ENCODE measurements at regions not wholly inside any gene's neighbourhood (a gene's known extent, or its start where the extent isn't known, plus 50 kb on each side); places are given as distances from the start of the nearest gene placed in this dataset.

GRCh38 chr5:63823583-63823982, 138.7 kb downstream of the HTR1A start:
- no peaks in the 10 kb centered on the region for H3K36me3 ChIP-seq (ENCODE audit: insufficient read depth, low read length)
- no peak overlapping the region for H3K27ac ChIP-seq (ENCODE audit: low read depth, low read length)
- Mint-ChIP-seq H3K27ac (no peak overlapping the region), H3K36me3 (no peaks in the 10 kb centered on the region), H3K27me3 (peaks cover 0 to 1% of the 10 kb centered on the region in 2 donors), H3K4me3 (no peak overlapping the region), H3K4me1 (no peaks in the 10 kb centered on the region), H3K9me3 (peaks cover 0 to 8% (median 2%) of the 10 kb centered on the region in 5 donors)
- no peaks in the 10 kb centered on the region for H3K4me1 ChIP-seq (ENCODE audit: insufficient read depth, low read length)
- no peak overlapping the region for H3K4me3 ChIP-seq (ENCODE audit: low read length)
- CTCF ChIA-PET, result no interaction called here
- H3K9me3 ChIP-seq (ENCODE audit: low read length), result no peaks in the 10 kb centered on the region
- no peak for DNase-seq
- H3K27me3 ChIP-seq (ENCODE audit: insufficient read depth, low read length, poor library complexity, severe bottlenecking), result no peaks in the 10 kb centered on the region
- POLR2A ChIA-PET, result no interaction called here

GRCh38 chr5:63822614-63823013, 139.6 kb downstream of the HTR1A start:
- Mint-ChIP-seq H3K27ac (no peak overlapping the region), H3K36me3 (no peaks in the 10 kb centered on the region), H3K27me3 (peaks cover 0 to 1% of the 10 kb centered on the region in 2 donors), H3K9me3 (peaks cover 0 to 14% (median 4%) of the 10 kb centered on the region in 5 donors), H3K4me1 (no peaks in the 10 kb centered on the region), H3K4me3 (no peak overlapping the region)
- H3K4me1 ChIP-seq (ENCODE audit: insufficient read depth, low read length), result no peaks in the 10 kb centered on the region
- no peak overlapping the region for H3K4me3 ChIP-seq (ENCODE audit: low read length)
- POLR2A ChIA-PET, result no interaction called here
- no peaks in the 10 kb centered on the region for H3K9me3 ChIP-seq (ENCODE audit: low read length)
- DNase-seq, result no peak
- no peaks in the 10 kb centered on the region for H3K36me3 ChIP-seq (ENCODE audit: insufficient read depth, low read length)
- H3K27ac ChIP-seq (ENCODE audit: low read depth, low read length), result no peak overlapping the region
- CTCF ChIA-PET, result no interaction called here
- H3K27me3 ChIP-seq (ENCODE audit: insufficient read depth, low read length, poor library complexity, severe bottlenecking), result no peaks in the 10 kb centered on the region

GRCh38 chr5:63820577-63820976, 141.7 kb downstream of the HTR1A start:
- Mint-ChIP-seq H3K9me3 (peaks cover 3 to 21% (median 8%) of the 10 kb centered on the region in 5 donors), H3K4me3 (no peak overlapping the region), H3K36me3 (no peaks in the 10 kb centered on the region), H3K27ac (no peak overlapping the region), H3K27me3 (no peaks in the 10 kb centered on the region), H3K4me1 (no peaks in the 10 kb centered on the region)
- DNase-seq, result no peak
- Histone ChIP-seq H3K27ac (ENCODE audit: low read depth, low read length) (no peak overlapping the region), H3K36me3 (ENCODE audit: insufficient read depth, low read length) (no peaks in the 10 kb centered on the region), H3K4me3 (ENCODE audit: low read length) (no peak overlapping the region), H3K4me1 (ENCODE audit: insufficient read depth, low read length) (no peaks in the 10 kb centered on the region), H3K9me3 (ENCODE audit: low read length) (no peaks in the 10 kb centered on the region), H3K27me3 (ENCODE audit: insufficient read depth, low read length, poor library complexity, severe bottlenecking) (no peaks in the 10 kb centered on the region)
- CTCF ChIA-PET, result no interaction called here
- POLR2A ChIA-PET, result no interaction called here

- H3K4me1 Mint-ChIP-seq, result no peaks in the 10 kb centered on the region
Observed at GRCh38 chr5:63812693-63813092, 149.6 kb downstream of the HTR1A start.

GRCh38 chr5:63811961-63812360, 150.3 kb downstream of the HTR1A start:
- H3K27me3 Mint-ChIP-seq, result no peaks in the 10 kb centered on the region
- no peak for DNase-seq
- no peaks in the 10 kb centered on the region for H3K36me3 Mint-ChIP-seq
- Histone ChIP-seq H3K27me3 (ENCODE audit: insufficient read depth, low read length, poor library complexity, severe bottlenecking) (no peaks in the 10 kb centered on the region), H3K36me3 (ENCODE audit: insufficient read depth, low read length) (no peaks in the 10 kb centered on the region), H3K27ac (ENCODE audit: low read depth, low read length) (no peak overlapping the region), H3K9me3 (ENCODE audit: low read length) (no peaks in the 10 kb centered on the region), H3K4me1 (ENCODE audit: insufficient read depth, low read length) (no peaks in the 10 kb centered on the region), H3K4me3 (ENCODE audit: low read length) (no peak overlapping the region)
- no peaks in the 10 kb centered on the region for H3K4me1 Mint-ChIP-seq
- H3K4me3 Mint-ChIP-seq, result no peak overlapping the region
- POLR2A ChIA-PET, result no interaction called here
- H3K27ac Mint-ChIP-seq, result no peak overlapping the region
- CTCF ChIA-PET, result no interaction called here
- peaks cover 11 to 22% (median 11%) of the 10 kb centered on the region in 5 donors for H3K9me3 Mint-ChIP-seq

More at GRCh38 chr5:63812693-63813092, 149.6 kb downstream of the HTR1A start:
- Histone ChIP-seq H3K36me3 (ENCODE audit: insufficient read depth, low read length) (no peaks in the 10 kb centered on the region), H3K27ac (ENCODE audit: low read depth, low read length) (no peak overlapping the region), H3K9me3 (ENCODE audit: low read length) (no peaks in the 10 kb centered on the region), H3K27me3 (ENCODE audit: insufficient read depth, low read length, poor library complexity, severe bottlenecking) (no peaks in the 10 kb centered on the region), H3K4me1 (ENCODE audit: insufficient read depth, low read length) (no peaks in the 10 kb centered on the region), H3K4me3 (ENCODE audit: low read length) (no peak overlapping the region)
- Mint-ChIP-seq H3K36me3 (no peaks in the 10 kb centered on the region), H3K9me3 (peaks cover 11 to 26% (median 11%) of the 10 kb centered on the region in 5 donors), H3K4me3 (no peak overlapping the region), H3K27ac (no peak overlapping the region), H3K27me3 (no peaks in the 10 kb centered on the region)
- ChIA-PET CTCF (no interaction called here), POLR2A (no interaction called here)
- no peak for DNase-seq

DNA sequence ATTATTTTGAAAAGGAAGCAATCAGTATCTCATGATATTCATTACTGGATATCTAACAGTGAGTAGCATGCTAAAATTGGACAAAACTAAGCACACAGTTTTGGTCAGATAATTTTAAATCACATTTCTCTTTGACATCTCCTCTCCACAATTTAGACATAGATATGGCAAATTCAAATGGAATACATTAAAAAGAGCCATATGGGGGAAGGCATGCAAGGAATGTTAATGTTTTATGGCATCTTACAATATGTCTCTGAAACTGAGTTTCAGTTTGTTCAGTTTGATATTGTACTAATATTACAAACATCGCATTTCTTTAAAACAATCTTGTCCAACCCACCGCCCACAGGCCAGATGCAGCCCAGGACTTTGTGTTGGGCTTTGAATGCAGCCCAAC, 151.0 kb downstream of the HTR1A start:
- H3K27me3 Mint-ChIP-seq, result no peaks in the 10 kb centered on the region
- POLR2A ChIA-PET, result no interaction called here
- no peak overlapping the region for H3K4me3 Mint-ChIP-seq
- CTCF ChIA-PET, result no interaction called here
- Histone ChIP-seq H3K27ac (ENCODE audit: low read depth, low read length) (no peak overlapping the region), H3K4me1 (ENCODE audit: insufficient read depth, low read length) (no peaks in the 10 kb centered on the region), H3K36me3 (ENCODE audit: insufficient read depth, low read length) (no peaks in the 10 kb centered on the region), H3K4me3 (ENCODE audit: low read length) (no peak overlapping the region), H3K27me3 (ENCODE audit: insufficient read depth, low read length, poor library complexity, severe bottlenecking) (no peaks in the 10 kb centered on the region), H3K9me3 (ENCODE audit: low read length) (no peaks in the 10 kb centered on the region)
- no peak for DNase-seq
- H3K9me3 Mint-ChIP-seq, result peaks cover 9 to 19% (median 11%) of the 10 kb centered on the region in 5 donors
- H3K27ac Mint-ChIP-seq, result no peak overlapping the region
- H3K36me3 Mint-ChIP-seq, result no peaks in the 10 kb centered on the region
- H3K4me1 Mint-ChIP-seq, result no peaks in the 10 kb centered on the region

GRCh38 chr5:63805151-63805550, 157.1 kb downstream of the HTR1A start:
- no peak for DNase-seq
- H3K4me1 ChIP-seq (ENCODE audit: insufficient read depth, low read length), result no peaks in the 10 kb centered on the region
- H3K27me3 ChIP-seq (ENCODE audit: insufficient read depth, low read length, poor library complexity, severe bottlenecking), result no peaks in the 10 kb centered on the region
- H3K27ac ChIP-seq (ENCODE audit: low read depth, low read length), result no peak overlapping the region
- H3K36me3 ChIP-seq (ENCODE audit: insufficient read depth, low read length), result no peaks in the 10 kb centered on the region
- H3K4me3 ChIP-seq (ENCODE audit: low read length), result no peak overlapping the region
- ChIA-PET CTCF (no interaction called here), POLR2A (no interaction called here)
- H3K9me3 ChIP-seq (ENCODE audit: low read length), result no peaks in the 10 kb centered on the region
- Mint-ChIP-seq H3K4me3 (no peak overlapping the region), H3K27ac (no peak overlapping the region), H3K9me3 (peaks cover 2 to 28% (median 3%) of the 10 kb centered on the region in 5 donors), H3K27me3 (no peaks in the 10 kb centered on the region), H3K36me3 (no peaks in the 10 kb centered on the region), H3K4me1 (no peaks in the 10 kb centered on the region)

DNA sequence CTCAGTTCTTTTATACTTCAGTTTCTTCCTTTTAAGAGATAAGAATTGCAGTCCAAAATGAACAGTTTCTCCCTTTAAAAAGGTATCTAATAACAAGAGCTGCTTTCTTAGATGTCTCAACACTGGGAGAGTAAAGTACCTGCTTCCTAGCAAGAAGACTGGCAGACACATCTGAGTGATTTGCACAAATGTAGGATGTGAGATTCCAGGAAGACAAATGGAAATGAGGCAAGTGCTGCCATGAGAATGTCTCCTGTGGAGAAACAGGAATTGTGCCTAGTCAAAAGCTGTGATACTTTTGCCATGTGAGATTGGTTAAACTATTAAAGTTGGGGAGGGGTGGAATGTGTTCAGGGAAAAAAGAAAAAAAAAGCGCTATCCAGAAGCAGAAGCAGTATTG, 159.1 kb downstream of the HTR1A start:
- DNase-seq, result no peak
- ChIA-PET POLR2A (no interaction called here), CTCF (no interaction called here)
- Mint-ChIP-seq H3K27ac (no peak overlapping the region), H3K4me1 (no peaks in the 10 kb centered on the region), H3K9me3 (peaks cover 2 to 33% (median 11%) of the 10 kb centered on the region in 5 donors), H3K4me3 (no peak overlapping the region), H3K27me3 (no peaks in the 10 kb centered on the region), H3K36me3 (no peaks in the 10 kb centered on the region)
- Histone ChIP-seq H3K27ac (ENCODE audit: low read depth, low read length) (no peak overlapping the region), H3K4me3 (ENCODE audit: low read length) (no peak overlapping the region), H3K36me3 (ENCODE audit: insufficient read depth, low read length) (no peaks in the 10 kb centered on the region), H3K9me3 (ENCODE audit: low read length) (no peaks in the 10 kb centered on the region), H3K27me3 (ENCODE audit: insufficient read depth, low read length, poor library complexity, severe bottlenecking) (no peaks in the 10 kb centered on the region), H3K4me1 (ENCODE audit: insufficient read depth, low read length) (no peaks in the 10 kb centered on the region)

DNA sequence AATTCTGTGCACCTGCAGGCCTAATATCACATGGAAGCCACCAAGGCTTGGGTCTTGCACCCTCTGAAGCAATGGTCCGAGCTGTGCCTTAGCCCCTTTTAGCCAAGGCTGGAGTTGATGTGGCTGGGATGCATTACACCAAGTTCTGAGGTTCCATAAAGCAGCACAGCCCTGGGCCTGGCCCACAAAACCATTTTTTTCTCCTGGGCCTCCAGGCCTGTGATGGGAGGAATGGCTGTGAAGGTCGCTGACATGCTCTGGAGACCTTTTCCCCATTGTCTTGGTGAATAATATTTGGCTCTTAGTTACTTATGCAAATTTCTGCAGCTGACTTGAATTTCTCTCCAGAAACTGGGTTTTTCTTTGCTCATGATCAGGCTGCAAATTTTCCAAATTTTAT, 167.3 kb downstream of the HTR1A start:
- H3K27me3 ChIP-seq (ENCODE audit: insufficient read depth, low read length, poor library complexity, severe bottlenecking), result no peaks in the 10 kb centered on the region
- no peaks in the 10 kb centered on the region for H3K36me3 Mint-ChIP-seq
- H3K36me3 ChIP-seq (ENCODE audit: insufficient read depth, low read length), result no peaks in the 10 kb centered on the region
- no peak overlapping the region for H3K4me3 Mint-ChIP-seq
- no peak overlapping the region for H3K4me3 ChIP-seq (ENCODE audit: low read length)
- DNase-seq, result no peak
- peaks cover 3 to 23% (median 11%) of the 10 kb centered on the region in 5 donors for H3K9me3 Mint-ChIP-seq
- no peaks in the 10 kb centered on the region for H3K4me1 Mint-ChIP-seq
- no peaks in the 10 kb centered on the region for H3K4me1 ChIP-seq (ENCODE audit: insufficient read depth, low read length)
- H3K27me3 Mint-ChIP-seq, result no peaks in the 10 kb centered on the region
- no peak overlapping the region for H3K27ac Mint-ChIP-seq
- H3K9me3 ChIP-seq (ENCODE audit: low read length), result no peaks in the 10 kb centered on the region
- CTCF ChIA-PET, result no interaction called here
- H3K27ac ChIP-seq (ENCODE audit: low read depth, low read length), result no peak overlapping the region
- POLR2A ChIA-PET, result no interaction called here

Measured in CD8-positive, alpha-beta memory T cell (primary cell).